ENCODE measurements at regions not wholly inside any gene's neighbourhood (a gene's known extent, or its start where the extent isn't known, plus 50 kb on each side); places are given as distances from the start of the nearest gene placed in this dataset.

DNA sequence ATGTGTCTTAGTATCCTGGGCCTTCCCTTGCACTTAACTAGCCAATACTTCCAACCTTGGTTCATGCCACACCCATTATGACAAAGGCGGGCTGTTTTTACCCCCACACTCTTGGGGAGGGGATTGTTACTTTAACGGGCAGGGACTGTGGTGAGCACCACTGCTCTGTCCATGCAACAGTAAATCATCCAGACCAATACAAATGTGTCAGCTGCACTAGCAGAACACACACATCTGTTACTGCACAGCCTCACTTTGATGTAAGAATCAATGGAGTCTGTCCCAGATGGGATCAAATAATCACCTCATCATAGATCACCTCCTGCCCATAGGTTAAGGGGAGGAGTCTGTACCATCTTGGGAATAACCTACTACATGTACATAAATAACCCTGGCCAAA lies 58.1 kb downstream of the NPAP1 start:
- no peak overlapping the region for H3K4me3 Mint-ChIP-seq
- H3K36me3 Mint-ChIP-seq (ENCODE audit: insufficient read depth), result no peaks in the 10 kb centered on the region
- H3K27ac Mint-ChIP-seq, result no peak overlapping the region
- no peaks in the 10 kb centered on the region for H3K4me1 Mint-ChIP-seq (ENCODE audit: low read depth in 2 of 2)
- peaks cover 4 to 16% of the 10 kb centered on the region in 2 donors for H3K9me3 Mint-ChIP-seq
- H3K27me3 Mint-ChIP-seq, result no peaks in the 10 kb centered on the region
- no peak for ATAC-seq (replicated peaks)
- DNase-seq, result no peak

DNA sequence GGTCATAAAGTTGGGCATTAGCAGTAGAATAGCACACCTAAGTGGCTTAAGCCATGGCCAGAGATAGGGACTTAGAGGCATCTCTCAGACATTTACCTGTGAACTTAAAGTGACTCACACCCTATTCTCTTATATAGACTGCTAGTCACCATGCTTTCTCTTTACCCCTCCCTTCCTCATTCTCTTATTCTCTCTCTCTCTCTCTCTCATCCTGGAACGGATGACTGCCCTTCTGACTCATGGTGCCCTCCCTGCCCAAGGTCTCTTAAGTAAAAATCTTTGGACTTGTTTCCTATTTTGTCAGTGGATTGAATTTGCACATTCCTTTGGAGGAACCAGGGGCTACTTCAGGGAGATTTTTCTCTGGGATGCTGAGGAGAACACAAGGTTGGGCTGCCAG lies 58.8 kb downstream of the NPAP1 start:
- DNase-seq (no peak), ATAC-seq (replicated peaks) (no peak)
- no peak overlapping the region for H3K27ac Mint-ChIP-seq
- H3K36me3 Mint-ChIP-seq (ENCODE audit: insufficient read depth), result no peaks in the 10 kb centered on the region
- H3K27me3 Mint-ChIP-seq, result no peaks in the 10 kb centered on the region
- H3K4me3 Mint-ChIP-seq, result no peak overlapping the region
- peaks cover 3 to 9% of the 10 kb centered on the region in 2 donors for H3K9me3 Mint-ChIP-seq
- H3K4me1 Mint-ChIP-seq (ENCODE audit: low read depth in 2 of 2), result no peaks in the 10 kb centered on the region

- ATAC-seq (replicated peaks), result no peak
- no peaks in the 10 kb centered on the region for H3K27me3 Mint-ChIP-seq
- H3K4me3 Mint-ChIP-seq, result no peak overlapping the region
- no peak overlapping the region for H3K27ac Mint-ChIP-seq
- no peaks in the 10 kb centered on the region for H3K36me3 Mint-ChIP-seq (ENCODE audit: insufficient read depth)
- H3K4me1 Mint-ChIP-seq (ENCODE audit: low read depth in 2 of 2), result no peaks in the 10 kb centered on the region
- H3K9me3 Mint-ChIP-seq, result peaks cover 5 to 19% of the 10 kb centered on the region in 2 donors
- DNase-seq, result no peak
Observed at GRCh38 chr15:24745290-24745689, 69.7 kb downstream of the NPAP1 start.

DNA sequence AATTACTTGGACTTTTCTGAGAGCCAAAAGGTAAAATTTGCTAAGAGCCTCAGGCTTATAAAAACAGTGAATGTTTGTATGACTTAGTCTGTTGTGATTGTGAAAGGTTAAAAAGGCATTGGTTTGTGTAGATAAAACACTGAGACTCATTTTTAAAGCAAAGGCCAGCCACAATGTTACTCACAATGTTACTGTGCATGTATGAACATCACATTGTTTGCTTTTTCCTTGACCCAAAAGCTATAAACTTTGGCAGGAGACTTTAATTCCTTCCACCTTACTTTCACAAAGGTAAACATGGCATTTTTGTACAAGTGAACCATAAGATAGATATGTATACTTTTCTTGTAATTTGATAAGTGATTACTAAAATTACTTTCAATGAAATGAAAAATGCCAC lies 70.5 kb downstream of the NPAP1 start:
- no peaks in the 10 kb centered on the region for H3K36me3 Mint-ChIP-seq (ENCODE audit: insufficient read depth)
- no peaks in the 10 kb centered on the region for H3K4me1 Mint-ChIP-seq (ENCODE audit: low read depth in 2 of 2)
- no peaks in the 10 kb centered on the region for H3K27me3 Mint-ChIP-seq
- no peak overlapping the region for H3K27ac Mint-ChIP-seq
- H3K4me3 Mint-ChIP-seq, result no peak overlapping the region
- no peak for DNase-seq
- H3K9me3 Mint-ChIP-seq, result peaks cover 5 to 18% of the 10 kb centered on the region in 2 donors
- ATAC-seq (replicated peaks), result no peak

GRCh38 chr15:24747376-24747775 lies 71.8 kb downstream of the NPAP1 start:
- peaks cover 2 to 7% of the 10 kb centered on the region in 2 donors for H3K9me3 Mint-ChIP-seq
- DNase-seq, result no peak
- ATAC-seq (replicated peaks), result no peak
- H3K27me3 Mint-ChIP-seq, result no peaks in the 10 kb centered on the region
- no peaks in the 10 kb centered on the region for H3K36me3 Mint-ChIP-seq (ENCODE audit: insufficient read depth)
- no peak overlapping the region for H3K4me3 Mint-ChIP-seq
- no peak overlapping the region for H3K27ac Mint-ChIP-seq
- no peaks in the 10 kb centered on the region for H3K4me1 Mint-ChIP-seq (ENCODE audit: low read depth in 2 of 2)

- no peak overlapping the region for H3K4me3 Mint-ChIP-seq
- no peaks in the 10 kb centered on the region for H3K27me3 Mint-ChIP-seq
- H3K36me3 Mint-ChIP-seq (ENCODE audit: insufficient read depth), result no peaks in the 10 kb centered on the region
- ATAC-seq (replicated peaks), result no peak
- no peaks in the 10 kb centered on the region for H3K4me1 Mint-ChIP-seq (ENCODE audit: low read depth in 2 of 2)
- H3K27ac Mint-ChIP-seq, result no peak overlapping the region
- DNase-seq, result no peak
- H3K9me3 Mint-ChIP-seq, result peaks cover 2 to 7% of the 10 kb centered on the region in 2 donors
Observed at GRCh38 chr15:24748812-24749439, 73.4 kb downstream of the NPAP1 start.

DNA sequence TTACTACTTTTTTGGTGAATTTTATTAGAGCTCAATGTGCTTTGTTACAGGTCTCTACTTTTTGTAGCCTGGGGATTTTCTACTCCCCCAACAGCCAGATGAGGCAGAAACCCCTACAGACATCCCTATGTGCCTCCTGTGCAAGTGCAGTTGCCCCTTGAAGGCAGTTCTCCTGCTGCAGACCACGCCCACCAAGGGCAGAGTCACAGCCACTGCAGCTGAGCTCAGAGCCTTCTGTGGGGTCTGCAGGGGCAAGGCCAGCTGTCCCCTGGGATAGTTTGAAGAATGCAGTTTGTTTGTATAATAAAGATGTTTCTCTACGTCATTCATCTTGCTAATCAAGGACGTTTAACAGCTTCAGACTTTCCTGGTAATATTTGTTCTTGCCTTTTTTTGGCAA lies 76.8 kb downstream of the NPAP1 start:
- Mint-ChIP-seq H3K27me3 (no peaks in the 10 kb centered on the region), H3K4me3 (no peak overlapping the region), H3K4me1 (ENCODE audit: low read depth in 2 of 2) (no peaks in the 10 kb centered on the region), H3K36me3 (ENCODE audit: insufficient read depth) (no peaks in the 10 kb centered on the region), H3K9me3 (peaks cover 14 to 15% of the 10 kb centered on the region in 2 donors), H3K27ac (no peak overlapping the region)
- DNase-seq (no peak), ATAC-seq (replicated peaks) (no peak)

DNA sequence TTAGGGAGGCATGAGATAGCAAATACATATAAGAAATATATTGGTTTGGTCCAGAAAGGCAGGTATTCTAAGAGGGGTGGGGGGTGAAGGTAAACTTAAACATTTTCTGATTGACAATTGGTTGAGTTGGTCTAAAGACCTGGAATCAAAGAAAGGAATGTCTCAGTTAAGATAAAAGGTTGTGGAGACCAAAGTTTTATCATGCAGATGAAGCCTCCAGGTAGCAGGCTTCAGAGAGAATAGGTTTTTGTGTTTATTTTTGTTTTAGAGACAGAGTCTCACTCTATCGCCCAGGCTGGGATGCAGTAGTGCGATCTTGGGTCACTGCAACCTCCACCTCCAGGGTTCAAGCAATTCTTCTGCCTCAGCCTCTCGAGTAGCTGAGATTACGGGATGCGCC lies 80.5 kb downstream of the NPAP1 start:
- Mint-ChIP-seq H3K4me3 (no peak overlapping the region), H3K9me3 (peaks cover 8 to 16% of the 10 kb centered on the region in 2 donors), H3K4me1 (ENCODE audit: low read depth in 2 of 2) (no peaks in the 10 kb centered on the region), H3K27ac (no peak overlapping the region), H3K27me3 (no peaks in the 10 kb centered on the region), H3K36me3 (ENCODE audit: insufficient read depth) (no peaks in the 10 kb centered on the region)
- ATAC-seq (replicated peaks) (no peak), DNase-seq (no peak)

DNA sequence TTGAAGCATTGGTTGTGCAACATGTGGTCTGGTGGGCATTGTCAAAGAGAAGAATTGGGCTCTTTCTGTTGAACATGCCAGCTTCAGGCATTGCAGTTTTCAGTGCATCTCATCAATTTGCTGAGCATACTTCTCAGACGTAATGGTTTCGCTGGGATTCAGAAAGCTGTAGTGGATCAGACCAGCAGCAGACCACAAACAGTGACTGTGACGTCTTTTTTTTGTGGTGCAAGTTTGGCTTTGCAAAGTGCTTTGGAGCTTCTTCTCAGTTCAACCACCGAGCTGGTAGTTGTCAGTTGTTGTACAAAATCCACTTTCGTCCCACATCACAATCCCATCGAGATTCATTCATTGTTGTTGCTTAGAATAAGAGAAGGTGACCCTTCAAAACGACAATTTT lies 84.5 kb downstream of the NPAP1 start:
- no peak overlapping the region for H3K27ac Mint-ChIP-seq
- H3K4me3 Mint-ChIP-seq, result no peak overlapping the region

DNA sequence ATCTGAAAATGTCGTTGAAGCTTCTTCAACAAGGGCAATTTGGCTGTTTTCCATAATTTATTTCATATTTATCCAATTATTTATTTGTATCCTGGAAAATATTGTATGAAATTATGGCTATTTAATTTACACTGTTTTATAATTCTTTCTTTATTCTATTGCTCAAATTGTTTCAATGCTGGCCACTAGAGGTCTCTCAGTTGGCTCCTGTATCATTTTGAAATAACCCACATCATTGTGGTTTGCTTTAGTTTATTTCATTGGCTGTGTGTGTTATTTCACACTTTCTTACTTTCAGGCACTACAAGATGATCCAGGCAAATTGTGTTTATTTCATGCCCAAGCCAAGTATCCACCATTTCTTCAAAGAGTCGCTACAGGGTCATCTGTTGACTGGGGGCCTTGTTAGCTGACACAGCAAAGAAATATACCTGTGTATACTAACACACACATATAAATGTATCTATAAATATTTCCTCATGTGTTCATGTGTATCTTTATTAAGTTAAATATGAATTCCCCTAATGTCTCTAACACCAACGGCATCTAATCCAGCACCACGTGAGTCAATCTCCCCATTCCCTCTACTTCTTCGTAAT lies 86.2 kb downstream of the NPAP1 start:
- H3K27me3 Mint-ChIP-seq, result no peaks in the 10 kb centered on the region
- H3K4me1 Mint-ChIP-seq (ENCODE audit: low read depth in 2 of 2), result no peaks in the 10 kb centered on the region
- peaks cover 7 to 12% of the 10 kb centered on the region in 2 donors for H3K9me3 Mint-ChIP-seq
- DNase-seq (no peak), ATAC-seq (replicated peaks) (no peak)
- no peak overlapping the region for H3K27ac Mint-ChIP-seq
- no peaks in the 10 kb centered on the region for H3K36me3 Mint-ChIP-seq (ENCODE audit: insufficient read depth)
- H3K4me3 Mint-ChIP-seq, result no peak overlapping the region

More for the DNA sequence above, 84.5 kb downstream of the NPAP1 start:
- DNase-seq (no peak), ATAC-seq (replicated peaks) (no peak)
- H3K36me3 Mint-ChIP-seq (ENCODE audit: insufficient read depth), result no peaks in the 10 kb centered on the region
- no peaks in the 10 kb centered on the region for H3K4me1 Mint-ChIP-seq (ENCODE audit: low read depth in 2 of 2)
- H3K9me3 Mint-ChIP-seq, result peaks cover 8 to 21% of the 10 kb centered on the region in 2 donors
- no peaks in the 10 kb centered on the region for H3K27me3 Mint-ChIP-seq

DNA sequence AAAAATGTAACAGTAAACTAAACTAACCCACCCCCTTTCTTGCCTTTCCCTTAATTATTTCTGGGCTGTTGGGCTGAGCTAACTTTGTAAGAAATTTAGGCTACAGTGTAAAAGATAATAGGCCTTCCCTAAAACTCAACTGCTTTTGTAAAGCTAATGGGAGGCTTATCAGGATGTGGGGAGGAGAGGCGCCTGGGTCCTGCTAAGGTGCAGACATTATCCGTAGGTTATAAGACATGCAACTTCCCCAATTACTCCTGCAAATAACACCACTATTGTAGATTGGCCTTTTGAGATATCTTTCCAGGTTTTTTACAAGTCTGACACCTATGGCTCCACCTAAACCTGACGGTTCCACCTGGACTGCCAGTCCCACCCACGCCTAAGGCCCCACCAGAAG lies 88.3 kb downstream of the NPAP1 start:
- DNase-seq (no peak), ATAC-seq (replicated peaks) (no peak)
- Mint-ChIP-seq H3K4me1 (ENCODE audit: low read depth in 2 of 2) (no peaks in the 10 kb centered on the region), H3K27ac (no peak overlapping the region), H3K27me3 (no peaks in the 10 kb centered on the region), H3K4me3 (no peak overlapping the region), H3K36me3 (ENCODE audit: insufficient read depth) (no peaks in the 10 kb centered on the region), H3K9me3 (peaks cover 0 to 9% of the 10 kb centered on the region in 2 donors)

GRCh38 chr15:24764375-24765171 lies 89.0 kb downstream of the NPAP1 start:
- Mint-ChIP-seq H3K27me3 (no peaks in the 10 kb centered on the region), H3K27ac (no peak overlapping the region), H3K36me3 (ENCODE audit: insufficient read depth) (no peaks in the 10 kb centered on the region), H3K4me1 (ENCODE audit: low read depth in 2 of 2) (no peaks in the 10 kb centered on the region), H3K9me3 (peaks cover 0 to 9% of the 10 kb centered on the region in 2 donors), H3K4me3 (no peak overlapping the region)
- no peak for DNase-seq
- no peak for ATAC-seq (replicated peaks)

GRCh38 chr15:24766511-24767133 lies 91.0 kb downstream of the NPAP1 start:
- Mint-ChIP-seq H3K9me3 (peaks cover 2 to 9% of the 10 kb centered on the region in 2 donors), H3K4me3 (no peak overlapping the region), H3K27ac (no peak overlapping the region), H3K27me3 (no peaks in the 10 kb centered on the region), H3K36me3 (ENCODE audit: insufficient read depth) (no peaks in the 10 kb centered on the region), H3K4me1 (ENCODE audit: low read depth in 2 of 2) (no peaks in the 10 kb centered on the region)
- no peak for ATAC-seq (replicated peaks)
- no peak for DNase-seq
